VCaP (cell line): ENCODE measurements at regions not wholly inside any gene's neighbourhood (a gene's known extent, or its start where the extent isn't known, plus 50 kb on each side); places are given as distances from the start of the nearest gene placed in this dataset.

Experiments used
- H3K27ac ChIP-seq: fragments of 450-650 bp; 2 replicates; pipeline ENCODE4 v1.5.1; 2017
- CTCF ChIP-seq: fragments of 450-650 bp; conservative IDR thresholded peaks from 2 replicates; pipeline ENCODE4 v1.5.1; 2017; ENCODE audit warnings: mild to moderate bottlenecking, moderate library complexity

DNA sequence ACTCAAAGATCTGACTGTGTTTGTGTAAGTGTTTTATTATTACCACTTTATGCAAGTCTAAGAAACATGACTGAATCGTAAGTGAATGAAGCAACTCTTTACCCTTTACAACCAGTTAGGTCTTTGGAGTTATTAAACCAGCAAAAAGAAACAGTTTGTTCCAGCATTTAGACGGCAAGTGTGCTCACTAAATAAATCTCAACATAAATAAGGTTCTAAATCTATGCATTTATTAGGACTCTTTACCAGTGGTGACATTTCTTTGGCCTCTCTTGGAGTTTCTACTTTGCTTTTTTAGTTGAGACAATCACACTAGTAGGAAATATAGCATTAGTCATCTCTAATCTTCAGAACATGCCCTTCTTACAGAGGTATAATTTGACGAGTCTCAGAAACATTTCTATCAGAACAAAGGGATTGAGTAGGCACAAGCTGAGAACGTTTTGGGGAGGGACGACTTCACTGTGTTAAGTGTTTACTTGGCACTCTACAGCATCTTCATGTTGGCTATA is 739.9 kb upstream of the NR2F2 start:
- no peak for TF ChIP-seq CTCF
- H3K27ac ChIP-seq: no peak overlapping the region

DNA sequence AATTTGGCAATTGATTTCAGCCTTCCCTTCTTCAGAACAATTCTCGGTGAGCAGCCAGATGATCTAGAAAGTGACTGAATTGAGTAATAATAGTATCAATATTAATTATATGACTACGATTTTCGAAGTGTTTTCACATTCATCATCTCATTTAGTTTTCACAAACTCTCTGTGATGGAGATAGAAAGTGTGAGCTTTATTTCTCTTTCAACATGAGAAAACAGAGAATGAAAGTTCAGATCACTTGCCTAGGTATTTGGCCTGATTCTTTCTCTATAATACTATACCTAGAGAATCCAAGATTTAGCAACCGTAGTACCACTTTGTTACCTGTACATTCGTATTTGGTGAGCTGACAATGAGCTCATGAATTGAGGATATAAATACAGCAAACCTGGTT is 739.2 kb upstream of the NR2F2 start:
- H3K27ac ChIP-seq: no peak overlapping the region
- TF ChIP-seq CTCF: no peak

GRCh38 chr15:95591886-95592285 is 738.6 kb upstream of the NR2F2 start:
- no peak for TF ChIP-seq CTCF
- H3K27ac ChIP-seq: no peak overlapping the region

DNA sequence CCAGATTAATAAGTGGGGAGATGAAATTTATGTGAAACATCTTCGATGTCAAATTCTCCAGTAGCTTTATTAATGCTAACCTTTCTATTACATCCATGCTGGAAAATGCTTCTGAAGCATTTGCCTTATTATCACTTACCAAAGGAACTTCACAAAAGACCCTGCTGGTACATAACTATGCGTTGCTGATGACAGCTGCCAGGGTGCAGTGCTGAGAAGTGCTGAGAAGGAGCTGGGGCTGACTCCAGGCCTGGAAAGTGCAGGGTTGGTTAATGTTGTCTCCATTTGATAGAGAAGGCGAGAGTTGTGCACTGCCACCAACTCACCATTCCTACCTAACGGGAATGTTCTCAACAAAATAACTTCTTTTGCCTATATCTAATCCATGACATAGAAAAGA is 736.0 kb upstream of the NR2F2 start:
- no peak overlapping the region for H3K27ac ChIP-seq
- TF ChIP-seq CTCF: no peak

- no peak for TF ChIP-seq CTCF
- no peak overlapping the region for H3K27ac ChIP-seq
Measured at GRCh38 chr15:95595759-95596158, 734.7 kb upstream of the NR2F2 start.

DNA sequence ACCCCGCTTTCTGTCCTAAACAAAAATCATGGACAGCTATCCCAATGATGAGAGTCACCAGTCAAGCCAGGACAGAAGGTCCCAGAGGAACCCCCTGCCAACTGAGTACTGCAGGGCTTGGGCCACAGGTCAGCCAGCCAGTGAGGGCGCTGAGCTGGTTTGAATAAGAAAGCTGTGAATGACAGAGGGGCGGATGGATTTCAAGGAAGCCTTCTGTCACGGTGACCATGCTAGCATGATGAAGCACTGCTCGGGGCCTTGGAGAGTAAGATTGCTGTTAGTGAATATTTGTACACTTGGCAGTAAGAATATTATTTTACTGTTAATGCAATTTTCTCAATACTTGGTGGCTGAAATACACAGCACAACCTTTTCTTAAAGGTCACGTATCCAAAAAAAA is 734.0 kb upstream of the NR2F2 start:
- no peak overlapping the region for H3K27ac ChIP-seq
- TF ChIP-seq CTCF: no peak

- no peak for TF ChIP-seq CTCF
- H3K27ac ChIP-seq: no peak overlapping the region
Measured at GRCh38 chr15:95598251-95598855, 732.1 kb upstream of the NR2F2 start.
